ENCODE measurements at regions not wholly inside any gene's neighbourhood (a gene's known extent, or its start where the extent isn't known, plus 50 kb on each side); places are given as distances from the start of the nearest gene placed in this dataset.
"Not testable (repeated sequence)": the region's sequence is repeated elsewhere in the genome, so short reads cannot be mapped to it uniquely, and the experiment has no call there.

- no peak for ATAC-seq
- TF ChIP-seq BACH2 (CRISPR knock-in tag; IDR thresholded peaks at IDR 0.05; ENCODE audit: borderline replicate concordance) = no peak
- no peak for TF ChIP-seq ZNF70 (CRISPR knock-in tag; IDR thresholded peaks at IDR 0.05)
- TF ChIP-seq, protein P1, sequence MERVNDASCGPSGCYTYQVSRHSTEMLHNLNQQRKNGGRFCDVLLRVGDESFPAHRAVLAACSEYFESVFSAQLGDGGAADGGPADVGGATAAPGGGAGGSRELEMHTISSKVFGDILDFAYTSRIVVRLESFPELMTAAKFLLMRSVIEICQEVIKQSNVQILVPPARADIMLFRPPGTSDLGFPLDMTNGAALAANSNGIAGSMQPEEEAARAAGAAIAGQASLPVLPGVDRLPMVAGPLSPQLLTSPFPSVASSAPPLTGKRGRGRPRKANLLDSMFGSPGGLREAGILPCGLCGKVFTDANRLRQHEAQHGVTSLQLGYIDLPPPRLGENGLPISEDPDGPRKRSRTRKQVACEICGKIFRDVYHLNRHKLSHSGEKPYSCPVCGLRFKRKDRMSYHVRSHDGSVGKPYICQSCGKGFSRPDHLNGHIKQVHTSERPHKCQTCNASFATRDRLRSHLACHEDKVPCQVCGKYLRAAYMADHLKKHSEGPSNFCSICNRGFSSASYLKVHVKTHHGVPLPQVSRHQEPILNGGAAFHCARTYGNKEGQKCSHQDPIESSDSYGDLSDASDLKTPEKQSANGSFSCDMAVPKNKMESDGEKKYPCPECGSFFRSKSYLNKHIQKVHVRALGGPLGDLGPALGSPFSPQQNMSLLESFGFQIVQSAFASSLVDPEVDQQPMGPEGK (CRISPR knock-in tag; IDR thresholded peaks at IDR 0.05; ENCODE audit: borderline replicate concordance) = no peak
- TF ChIP-seq OSR1 (CRISPR knock-in tag; IDR thresholded peaks at IDR 0.05) = no peak
- TF ChIP-seq ZC3H10 (CRISPR knock-in tag; IDR thresholded peaks at IDR 0.05) = no peak
- TF ChIP-seq ARNTL (CRISPR knock-in tag; IDR thresholded peaks at IDR 0.05; ENCODE audit: borderline replicate concordance, low read depth) = no peak
- TF ChIP-seq RARB (CRISPR knock-in tag; IDR thresholded peaks at IDR 0.05) = no peak
- TF ChIP-seq ZNF565 (CRISPR knock-in tag; conservative IDR thresholded peaks at IDR 0.05; ENCODE audit: low read depth) = no peak
- no peak for TF ChIP-seq SNAI2 (CRISPR knock-in tag; IDR thresholded peaks at IDR 0.05)
- no peak for TF ChIP-seq ISL1 (CRISPR knock-in tag; IDR thresholded peaks at IDR 0.05)
- no peak for TF ChIP-seq TCF4 (CRISPR knock-in tag; IDR thresholded peaks at IDR 0.05; ENCODE audit: borderline replicate concordance)
- TF ChIP-seq ZFP3 (CRISPR knock-in tag; IDR thresholded peaks at IDR 0.05) = no peak
- TF ChIP-seq, protein P2, sequence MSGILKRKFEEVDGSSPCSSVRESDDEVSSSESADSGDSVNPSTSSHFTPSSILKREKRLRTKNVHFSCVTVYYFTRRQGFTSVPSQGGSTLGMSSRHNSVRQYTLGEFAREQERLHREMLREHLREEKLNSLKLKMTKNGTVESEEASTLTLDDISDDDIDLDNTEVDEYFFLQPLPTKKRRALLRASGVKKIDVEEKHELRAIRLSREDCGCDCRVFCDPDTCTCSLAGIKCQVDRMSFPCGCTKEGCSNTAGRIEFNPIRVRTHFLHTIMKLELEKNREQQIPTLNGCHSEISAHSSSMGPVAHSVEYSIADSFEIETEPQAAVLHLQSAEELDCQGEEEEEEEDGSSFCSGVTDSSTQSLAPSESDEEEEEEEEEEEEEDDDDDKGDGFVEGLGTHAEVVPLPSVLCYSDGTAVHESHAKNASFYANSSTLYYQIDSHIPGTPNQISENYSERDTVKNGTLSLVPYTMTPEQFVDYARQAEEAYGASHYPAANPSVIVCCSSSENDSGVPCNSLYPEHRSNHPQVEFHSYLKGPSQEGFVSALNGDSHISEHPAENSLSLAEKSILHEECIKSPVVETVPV (CRISPR knock-in tag; IDR thresholded peaks at IDR 0.05) = no peak
- TF ChIP-seq TOX (CRISPR knock-in tag; IDR thresholded peaks at IDR 0.05; ENCODE audit: borderline replicate concordance) = no peak
- no peak for TF ChIP-seq GLIS3 (CRISPR knock-in tag; IDR thresholded peaks at IDR 0.05)
- no peak for TF ChIP-seq CREB5 (CRISPR knock-in tag; IDR thresholded peaks at IDR 0.05; ENCODE audit: low read depth)
- no peak for TF ChIP-seq TSHZ2 (CRISPR knock-in tag; IDR thresholded peaks at IDR 0.05)
- TF ChIP-seq ESRRG (CRISPR knock-in tag; IDR thresholded peaks at IDR 0.05) = no peak
- no peak for TF ChIP-seq ZNF8 (CRISPR knock-in tag; IDR thresholded peaks at IDR 0.05)
Observed at GRCh38 chr11:19419021-19419750, 178.4 kb upstream of the E2F8 start.

DNA sequence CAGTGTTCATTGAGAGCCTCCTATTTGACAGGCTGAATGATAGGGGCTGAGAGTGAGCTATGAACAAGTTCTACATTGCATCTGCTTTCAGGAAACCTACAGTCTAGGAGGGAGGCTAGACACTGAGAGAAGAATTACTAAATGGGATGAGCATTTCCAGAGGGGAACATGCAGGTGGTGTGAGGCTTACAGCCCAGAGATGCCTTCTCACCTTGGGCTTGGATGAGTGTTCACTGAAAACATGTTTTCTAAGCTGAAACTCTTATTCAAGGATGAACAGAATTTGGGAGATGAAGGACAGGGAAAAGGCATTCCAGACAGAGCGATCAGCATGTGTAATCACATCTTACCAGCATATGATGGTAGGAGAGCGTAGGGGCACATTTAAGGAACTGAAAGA is 177.5 kb upstream of the E2F8 start:
- ATAC-seq = no peak
- TF ChIP-seq ZNF565 (CRISPR knock-in tag; conservative IDR thresholded peaks at IDR 0.05; ENCODE audit: low read depth) = no peak
- no peak for TF ChIP-seq ZC3H10 (CRISPR knock-in tag; IDR thresholded peaks at IDR 0.05)
- TF ChIP-seq BACH2 (CRISPR knock-in tag; IDR thresholded peaks at IDR 0.05; ENCODE audit: borderline replicate concordance) = no peak
- TF ChIP-seq, protein P3, sequence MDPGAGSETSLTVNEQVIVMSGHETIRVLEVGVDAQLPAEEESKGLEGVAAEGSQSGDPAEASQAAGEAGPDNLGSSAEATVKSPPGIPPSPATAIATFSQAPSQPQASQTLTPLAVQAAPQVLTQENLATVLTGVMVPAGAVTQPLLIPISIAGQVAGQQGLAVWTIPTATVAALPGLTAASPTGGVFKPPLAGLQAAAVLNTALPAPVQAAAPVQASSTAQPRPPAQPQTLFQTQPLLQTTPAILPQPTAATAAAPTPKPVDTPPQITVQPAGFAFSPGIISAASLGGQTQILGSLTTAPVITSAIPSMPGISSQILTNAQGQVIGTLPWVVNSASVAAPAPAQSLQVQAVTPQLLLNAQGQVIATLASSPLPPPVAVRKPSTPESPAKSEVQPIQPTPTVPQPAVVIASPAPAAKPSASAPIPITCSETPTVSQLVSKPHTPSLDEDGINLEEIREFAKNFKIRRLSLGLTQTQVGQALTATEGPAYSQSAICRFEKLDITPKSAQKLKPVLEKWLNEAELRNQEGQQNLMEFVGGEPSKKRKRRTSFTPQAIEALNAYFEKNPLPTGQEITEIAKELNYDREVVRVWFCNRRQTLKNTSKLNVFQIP (CRISPR knock-in tag; IDR thresholded peaks at IDR 0.05; ENCODE audit: borderline replicate concordance, low read depth) = no peak
- no peak for TF ChIP-seq CSDC2 (CRISPR knock-in tag; IDR thresholded peaks at IDR 0.05)
- TF ChIP-seq, protein P1 (CRISPR knock-in tag; IDR thresholded peaks at IDR 0.05; ENCODE audit: borderline replicate concordance) = no peak

GRCh38 chr11:19412070-19412469 is 171.3 kb upstream of the E2F8 start:
- not testable (repeated sequence) for ATAC-seq
